ENCODE measurements at regions not wholly inside any gene's neighbourhood (a gene's known extent, or its start where the extent isn't known, plus 50 kb on each side); places are given as distances from the start of the nearest gene placed in this dataset.

GRCh38 chr4:166230841-166231240 lies 357.8 kb downstream of the TLL1 start:
- no peak for TF ChIP-seq CTCF (conservative IDR thresholded peaks at IDR 0.05)
- no peak for DNase-seq (ENCODE audit: low read depth, low spot score)
- H3K36me3 Mint-ChIP-seq (ENCODE audit: low read depth), result no peaks in the 10 kb centered on the region
- H3K9me3 Mint-ChIP-seq, result peaks cover 5% of the 10 kb centered on the region
- no peak overlapping the region for H3K27ac Mint-ChIP-seq (ENCODE audit: unreplicated experiment)
- H3K27me3 Mint-ChIP-seq (ENCODE audit: low read depth), result no peaks in the 10 kb centered on the region
- H3K4me1 Mint-ChIP-seq, result no peaks in the 10 kb centered on the region
- H3K4me3 Mint-ChIP-seq, result no peak overlapping the region

GRCh38 chr4:166239354-166239753 lies 366.3 kb downstream of the TLL1 start:
- Mint-ChIP-seq H3K4me3 (no peak overlapping the region), H3K36me3 (ENCODE audit: low read depth) (no peaks in the 10 kb centered on the region), H3K4me1 (no peaks in the 10 kb centered on the region), H3K9me3 (peaks cover 5% of the 10 kb centered on the region), H3K27me3 (ENCODE audit: low read depth) (no peaks in the 10 kb centered on the region), H3K27ac (ENCODE audit: unreplicated experiment) (no peak overlapping the region)
- DNase-seq (ENCODE audit: low read depth, low spot score), result no peak
- TF ChIP-seq CTCF (conservative IDR thresholded peaks at IDR 0.05), result no peak

- H3K27ac Mint-ChIP-seq (ENCODE audit: unreplicated experiment), result no peak overlapping the region
- no peaks in the 10 kb centered on the region for H3K36me3 Mint-ChIP-seq (ENCODE audit: low read depth)
- no peak overlapping the region for H3K4me3 Mint-ChIP-seq
- peak; percentile 59 for TF ChIP-seq CTCF (conservative IDR thresholded peaks at IDR 0.05)
- H3K4me1 Mint-ChIP-seq, result no peaks in the 10 kb centered on the region
- no peaks in the 10 kb centered on the region for H3K9me3 Mint-ChIP-seq
- H3K27me3 Mint-ChIP-seq (ENCODE audit: low read depth), result no peaks in the 10 kb centered on the region
- DNase-seq (ENCODE audit: low read depth, low spot score), result no peak
These were observed 379.7 kb downstream of the TLL1 start for GRCh38 chr4:166252487-166253402.

DNA sequence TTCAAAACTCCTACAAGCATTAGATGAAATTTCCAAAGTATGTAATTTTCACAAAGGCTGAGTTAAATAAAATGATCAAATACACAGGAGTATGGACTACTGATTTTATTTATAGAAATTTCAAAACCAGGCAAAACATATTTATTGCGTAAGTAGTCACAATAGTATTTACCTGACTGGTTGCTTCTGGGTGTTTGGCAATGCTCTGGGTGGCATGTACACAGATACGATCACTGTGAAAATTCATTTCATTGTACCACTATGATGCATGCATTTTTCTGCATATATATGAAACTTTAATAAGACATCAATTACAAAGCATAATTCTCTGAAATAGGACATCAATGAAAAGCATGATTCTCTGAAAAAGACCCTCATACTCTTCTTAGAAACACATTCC lies 384.2 kb downstream of the TLL1 start:
- no peak for TF ChIP-seq CTCF (conservative IDR thresholded peaks at IDR 0.05)
- Mint-ChIP-seq H3K27me3 (ENCODE audit: low read depth) (peaks cover 2% of the 10 kb centered on the region), H3K4me1 (no peaks in the 10 kb centered on the region), H3K27ac (ENCODE audit: unreplicated experiment) (no peak overlapping the region), H3K36me3 (ENCODE audit: low read depth) (no peaks in the 10 kb centered on the region), H3K9me3 (no peaks in the 10 kb centered on the region), H3K4me3 (no peak overlapping the region)
- no peak for DNase-seq (ENCODE audit: low read depth, low spot score)

DNA sequence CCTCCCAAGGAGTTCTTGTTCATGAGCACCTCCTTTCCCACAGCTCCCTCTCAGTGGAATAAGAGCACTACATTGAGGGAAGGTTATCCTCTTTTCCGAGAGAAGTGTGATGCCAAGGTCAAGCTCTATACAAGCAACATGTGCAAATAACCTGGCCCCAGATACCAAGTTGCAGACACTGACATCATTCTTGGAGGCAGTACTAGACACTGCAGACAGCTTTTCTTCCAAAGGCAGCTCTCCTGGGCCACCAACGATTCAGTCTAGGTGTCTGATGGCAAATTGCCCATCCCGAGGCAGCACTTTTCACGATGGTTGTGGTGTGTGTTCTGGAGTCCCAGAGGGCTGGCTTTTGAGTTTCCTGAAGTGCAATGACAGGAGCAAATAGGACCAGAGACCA lies 384.9 kb downstream of the TLL1 start:
- H3K27ac Mint-ChIP-seq (ENCODE audit: unreplicated experiment), result no peak overlapping the region
- peaks cover 2% of the 10 kb centered on the region for H3K27me3 Mint-ChIP-seq (ENCODE audit: low read depth)
- H3K4me3 Mint-ChIP-seq, result no peak overlapping the region

More for the DNA sequence above, 384.9 kb downstream of the TLL1 start:
- Mint-ChIP-seq H3K36me3 (ENCODE audit: low read depth) (no peaks in the 10 kb centered on the region), H3K9me3 (no peaks in the 10 kb centered on the region), H3K4me1 (no peaks in the 10 kb centered on the region)
- DNase-seq (ENCODE audit: low read depth, low spot score), result no peak
- TF ChIP-seq CTCF (conservative IDR thresholded peaks at IDR 0.05), result no peak

Data from neural crest cell (in vitro differentiated cells).